H1 (cell line): ENCODE measurements at regions not wholly inside any gene's neighbourhood (a gene's known extent, or its start where the extent isn't known, plus 50 kb on each side); places are given as distances from the start of the nearest gene placed in this dataset.

Experiments used
- CTCF ChIA-PET: fragments of 300-600 bp; sonication (Branson Sonifier 250); formaldehyde crosslinking; loops from one replicate; lab custom pipeline; 2021; ENCODE audit not compliant: partially characterized antibody; lab: Charles Lee
- POLR2A ChIA-PET: fragments of 300-600 bp; sonication (Branson Sonifier 250); formaldehyde crosslinking; loops from one replicate; lab custom pipeline; 2021; ENCODE audit warnings: inconsistent platforms; ENCODE audit not compliant: partially characterized antibody; lab: Charles Lee
- DNase-seq, 2 experiments: peaks; one replicate each; pipeline versions ENCODE4 v3.0.0 to v3.0.0-alpha.2; 2010 to 2022; ENCODE audit warnings: low spot score in 2 of 2, low read depth in 1 of 2, mixed read lengths in 1 of 2
- FAIRE-seq: peaks from 2 replicates; lab custom pipeline; 2011; peaks lifted over from hg19 to GRCh38; lab: Jason Lieb, UNC
- H2AFZ ChIP-seq: 2 replicates; pipeline ENCODE4 v1.8.1; 2012; ENCODE audit warnings: low read length, inconsistent platforms
- H2AK5ac ChIP-seq: 2 replicates; pipeline ENCODE4 v1.6.1; 2013; ENCODE audit warnings: low read depth, low read length
- H2BK120ac ChIP-seq: replicated peaks from 2 replicates; pipeline ENCODE3; 2013; ENCODE audit warnings: low read depth, low read length, inconsistent platforms
- H2BK12ac ChIP-seq: 2 replicates; pipeline ENCODE4 v1.6.1; 2013; ENCODE audit warnings: low read depth, low read length
- H2BK15ac ChIP-seq: 2 replicates; pipeline ENCODE4 v1.6.1; 2013; ENCODE audit warnings: low read length
- H2BK20ac ChIP-seq: 2 replicates; pipeline ENCODE4 v1.6.1; 2013; ENCODE audit warnings: low read length
- H2BK5ac ChIP-seq: 2 replicates; pipeline ENCODE4 v1.6.1; 2013; ENCODE audit warnings: low read depth, low read length
- H3K14ac ChIP-seq: 2 replicates; pipeline ENCODE4 v1.6.1; 2013; ENCODE audit warnings: inconsistent platforms; ENCODE audit not compliant: insufficient read length
- H3K18ac ChIP-seq: 2 replicates; pipeline ENCODE4 v1.6.1; 2013; ENCODE audit warnings: low read length; ENCODE audit errors: extremely low read depth
- H3K23ac ChIP-seq: 2 replicates; pipeline ENCODE4 v1.6.1; 2013; ENCODE audit warnings: inconsistent platforms; ENCODE audit not compliant: insufficient read length
- H3K23me2 ChIP-seq: 2 replicates; pipeline ENCODE4 v1.6.1; 2013; ENCODE audit warnings: low read depth, low read length
- H3K27ac ChIP-seq: 2 replicates; pipeline ENCODE4 v1.6.1; 2011; ENCODE audit warnings: low read depth, low read length, inconsistent platforms
- H3K27me3 ChIP-seq, 4 experiments: replicated peaks in 1 of 4; 1 replicate in 1 of 4; 2 replicates in 3 of 4; pipeline versions ENCODE4 v1.6.1 to v1.8.1; 2011 to 2013; ENCODE audit warnings: low read length in 3 of 4, mild to moderate bottlenecking in 3 of 4, inconsistent platforms in 2 of 4, mixed read lengths in 2 of 4, moderate library complexity in 1 of 4; ENCODE audit not compliant: control insufficient read depth in 3 of 4, insufficient read depth in 3 of 4; ENCODE audit errors: extremely low read depth in 1 of 4
- H3K36me3 ChIP-seq, 4 experiments: 2 replicates each; pipeline versions ENCODE4 v1.6.1 to v1.8.1; 2011 to 2013; ENCODE audit warnings: mild to moderate bottlenecking in 4 of 4, low read length in 3 of 4, moderate library complexity in 2 of 4, control low read depth in 1 of 4, inconsistent platforms in 1 of 4; ENCODE audit not compliant: insufficient read depth in 4 of 4, control insufficient read depth in 2 of 4
- H3K4ac ChIP-seq: replicated peaks from 2 replicates; pipeline ENCODE3; 2013; ENCODE audit warnings: low read length, low read depth, mixed read lengths, inconsistent platforms; ENCODE audit not compliant: insufficient read length
- H3K4me1 ChIP-seq, 4 experiments: replicated peaks in 1 of 4; 1 replicate in 1 of 4; 2 replicates in 3 of 4; pipeline versions ENCODE4 v1.6.1 to v1.8.1; 2011 to 2013; ENCODE audit warnings: low read length in 3 of 4, inconsistent platforms in 2 of 4, mixed read lengths in 1 of 4; ENCODE audit not compliant: insufficient read depth in 4 of 4, control insufficient read depth in 3 of 4
- H3K4me2 ChIP-seq, 2 experiments: 2 replicates each; pipeline versions ENCODE4 v1.6.1 to v1.8.1; 2011 to 2013; ENCODE audit warnings: low read depth in 2 of 2, low read length in 2 of 2, control low read depth in 1 of 2, inconsistent platforms in 1 of 2, mild to moderate bottlenecking in 1 of 2; ENCODE audit not compliant: insufficient read depth in 1 of 2
- H3K4me3 ChIP-seq, 4 experiments: fragments of 200-600, 300-600 bp in 1 of 4; sonication (generic), shearing (Covaris generic), sonication (Bioruptor Twin) in 1 of 4; 2 replicates each; pipeline versions ENCODE4 v1.5.1 to v1.8.1; 2011 to 2016; ENCODE audit warnings: low read length in 4 of 4, low read depth in 3 of 4, control low read depth in 2 of 4, inconsistent platforms in 2 of 4, mild to moderate bottlenecking in 2 of 4, mixed read lengths in 1 of 4, moderate library complexity in 1 of 4; ENCODE audit not compliant: insufficient read depth in 2 of 4; ENCODE audit errors: extremely low read depth in 1 of 4
- H3K56ac ChIP-seq: replicated peaks from 2 replicates; pipeline ENCODE3; 2013; ENCODE audit warnings: low read depth, mild to moderate bottlenecking, mixed read lengths, low read length, inconsistent platforms; ENCODE audit not compliant: insufficient read length
- H3K79me1 ChIP-seq: 2 replicates; pipeline ENCODE4 v1.6.1; 2013; ENCODE audit warnings: low read depth, low read length, control low read depth
- H3K79me2 ChIP-seq, 2 experiments: 2 replicates each; pipeline versions ENCODE4 v1.6.1 to v1.8.1; 2012 to 2013; ENCODE audit warnings: low read length in 2 of 2, mild to moderate bottlenecking in 2 of 2, inconsistent platforms in 1 of 2; ENCODE audit not compliant: insufficient read depth in 2 of 2, control insufficient read depth in 1 of 2
- H3K9ac ChIP-seq, 4 experiments: replicated peaks in 1 of 4; 1 replicate in 1 of 4; 2 replicates in 3 of 4; pipeline versions ENCODE4 v1.6.1 to v1.8.1; 2011 to 2013; ENCODE audit warnings: low read depth in 3 of 4, low read length in 3 of 4, control low read depth in 2 of 4, mild to moderate bottlenecking in 2 of 4, moderate library complexity in 2 of 4, inconsistent platforms in 1 of 4; ENCODE audit errors: extremely low read depth in 1 of 4
- H3K9me3 ChIP-seq, 2 experiments: 2 replicates each; pipeline versions ENCODE4 v1.6.1 to v1.8.1; 2012 to 2013; ENCODE audit warnings: mild to moderate bottlenecking in 2 of 2, moderate library complexity in 2 of 2, control low read depth in 1 of 2, inconsistent platforms in 1 of 2, low read depth in 1 of 2, low read length in 1 of 2, mixed read lengths in 1 of 2; ENCODE audit not compliant: insufficient read depth in 2 of 2
- H4K20me1 ChIP-seq, 2 experiments: replicated peaks in 1 of 2; 2 replicates each; pipeline versions ENCODE3 to v1.8.1; 2011 to 2013; ENCODE audit warnings: inconsistent platforms in 2 of 2, low read length in 2 of 2, mild to moderate bottlenecking in 1 of 2; ENCODE audit not compliant: insufficient read depth in 2 of 2, control insufficient read depth in 1 of 2
- H4K5ac ChIP-seq: 2 replicates; pipeline ENCODE4 v1.6.1; 2013; ENCODE audit warnings: low read length, low read depth, mixed read lengths, inconsistent platforms; ENCODE audit not compliant: insufficient read length
- H4K8ac ChIP-seq: 2 replicates; pipeline ENCODE4 v1.8.0; 2013; ENCODE audit warnings: mild to moderate bottlenecking, moderate library complexity, low read length, inconsistent platforms; ENCODE audit not compliant: insufficient read depth; ENCODE audit errors: extremely low read depth
- H4K91ac ChIP-seq: replicated peaks from 2 replicates; pipeline ENCODE3; 2013; ENCODE audit warnings: low read length, mixed read lengths, inconsistent platforms; ENCODE audit not compliant: insufficient read length
- BACH1 ChIP-seq: IDR thresholded peaks from 2 replicates; pipeline ENCODE4 v1.6.1; 2012; ENCODE audit warnings: low read length, improper control_type of control experiment
- EGR1 ChIP-seq: IDR thresholded peaks from 2 replicates; pipeline ENCODE4 v1.6.1; 2011; ENCODE audit warnings: low read depth, low read length, borderline replicate concordance
- GTF2F1 ChIP-seq: IDR thresholded peaks from 2 replicates; pipeline ENCODE4 v1.6.1; 2012; ENCODE audit warnings: low read depth, low read length, improper control_type of control experiment, borderline replicate concordance
- SIX5 ChIP-seq: IDR thresholded peaks from 2 replicates; pipeline ENCODE4 v1.6.1; 2011; ENCODE audit warnings: mild to moderate bottlenecking, low read depth, low read length
- SUZ12 ChIP-seq: fragments of 200-600 bp; sonication (generic); IDR thresholded peaks from 2 replicates; pipeline ENCODE4 v1.6.1; 2012; ENCODE audit warnings: mild to moderate bottlenecking, inconsistent platforms, low read length, moderate library complexity, mixed read lengths
- WGBS, 2 experiments: shearing (Covaris generic) in 1 of 2; methylation state at CpG; one replicate each; pipeline versions ENCODE4 v1.1.6 to v1.1.7; 2013 to 2015; ENCODE audit warnings: low lambda C conversion rate in 2 of 2, mixed read lengths in 2 of 2, inconsistent platforms in 1 of 2, low coverage in 1 of 2, missing lambda C conversion rate in 1 of 2; ENCODE audit not compliant: insufficient replicate concordance in 2 of 2, insufficient coverage in 1 of 2, insufficient read length in 1 of 2; ENCODE audit errors: extremely low coverage in 1 of 2, missing lambda C conversion rate in 1 of 2; 5-methylcytosine and 5-hydroxymethylcytosine counted together
- TF ChIP-seq, protein P1 (sequence below): IDR thresholded peaks from 2 replicates; pipeline ENCODE4 v1.6.1; 2011; ENCODE audit warnings: low read depth, mild to moderate bottlenecking, low read length; ENCODE audit not compliant: insufficient read depth

DNA sequence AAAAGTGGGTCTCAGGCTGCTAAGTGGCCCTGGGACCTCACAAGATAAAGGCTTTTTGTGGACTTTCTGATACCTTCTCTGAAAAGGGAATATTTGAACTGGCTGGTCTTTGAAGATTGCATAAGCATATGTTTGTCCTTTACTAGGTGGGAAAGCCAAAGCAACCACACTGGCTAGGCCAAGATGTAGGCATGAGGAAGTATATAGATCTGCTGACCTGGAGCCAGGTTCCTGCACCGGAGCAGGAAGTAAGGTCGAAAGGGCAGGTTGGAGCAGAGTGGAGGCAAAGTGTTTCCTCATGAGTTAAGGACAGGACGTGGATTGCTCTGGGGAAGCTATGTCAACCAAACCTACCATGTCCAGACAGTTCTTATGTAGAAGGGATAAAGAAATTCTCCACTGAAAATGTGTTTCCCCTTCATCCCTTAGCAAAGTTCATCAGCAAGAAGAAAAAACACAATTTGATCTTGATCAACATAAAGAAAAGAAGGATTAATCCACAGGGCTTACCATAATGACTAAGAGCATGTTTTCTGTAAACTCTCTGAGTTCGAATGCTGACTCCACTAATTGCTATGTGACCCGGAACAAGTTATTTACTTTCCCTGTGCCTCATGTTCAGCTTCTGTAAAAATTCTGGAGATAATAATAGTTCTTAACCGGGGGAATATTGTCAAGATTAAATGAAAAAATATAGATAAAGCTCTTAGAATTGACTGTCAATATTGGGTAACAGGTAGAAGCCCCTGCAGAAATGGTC lies 156.1 kb upstream of the SRD5A2 start:
- FAIRE-seq (no peak), DNase-seq (no peak)
- ChIA-PET CTCF (no interaction called here), POLR2A (no interaction called here)
- TF ChIP-seq BACH1 (no peak), SIX5 (no peak), SUZ12 (no peak), EGR1 (no peak), GTF2F1 (no peak)
- TF ChIP-seq, protein P1, sequence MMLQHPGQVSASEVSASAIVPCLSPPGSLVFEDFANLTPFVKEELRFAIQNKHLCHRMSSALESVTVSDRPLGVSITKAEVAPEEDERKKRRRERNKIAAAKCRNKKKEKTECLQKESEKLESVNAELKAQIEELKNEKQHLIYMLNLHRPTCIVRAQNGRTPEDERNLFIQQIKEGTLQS: no peak
- no peaks in the 10 kb centered on the region for H4K20me1 ChIP-seq
- H3K4ac ChIP-seq: no peak overlapping the region
- H3K18ac ChIP-seq: no peak overlapping the region
- H3K23me2 ChIP-seq: no peaks in the 10 kb centered on the region
- H2AFZ ChIP-seq: no peak overlapping the region
- H3K4me3 ChIP-seq: no peak overlapping the region
- no peak overlapping the region for H2BK5ac ChIP-seq
- H3K23ac ChIP-seq: no peak overlapping the region
- no peak overlapping the region for H3K27ac ChIP-seq
- no peaks in the 10 kb centered on the region for H3K79me2 ChIP-seq
- no peak overlapping the region for H3K9ac ChIP-seq
- no peak overlapping the region for H2AK5ac ChIP-seq
- H2BK20ac ChIP-seq: no peak overlapping the region
- no peak overlapping the region for H4K5ac ChIP-seq
- no peak overlapping the region for H4K91ac ChIP-seq
- no peaks in the 10 kb centered on the region for H3K4me1 ChIP-seq
- H2BK15ac ChIP-seq: no peak overlapping the region
- no peak overlapping the region for H4K8ac ChIP-seq
- peaks cover 13 to 24% of the 10 kb centered on the region in 2 experiments; a peak in 3 of 4 replicates for H3K9me3 ChIP-seq
- no peak overlapping the region for H3K14ac ChIP-seq
- no peak overlapping the region for H2BK120ac ChIP-seq
- no peaks in the 10 kb centered on the region for H3K79me1 ChIP-seq
- no peak overlapping the region for H3K56ac ChIP-seq
- H3K36me3 ChIP-seq: no peaks in the 10 kb centered on the region
- WGBS, 2 experiments: 87% methylated on average over 6 of the region's 6 CpGs; no CpG with 5 or more reads in 1 of the 2 experiments
- H3K4me2 ChIP-seq: no peak overlapping the region
- H2BK12ac ChIP-seq: no peak overlapping the region
- no peaks in the 10 kb centered on the region for H3K27me3 ChIP-seq
